Right ventricle myocardium superior (tissue), 1 donor: ENCODE measurements at regions not wholly inside any gene's neighbourhood (a gene's known extent, or its start where the extent isn't known, plus 50 kb on each side); places are given as distances from the start of the nearest gene placed in this dataset.

Source experiments
- ATAC-seq: fragments of 200-7000 bp; cut with Tn5 transposase; one replicate; pipeline ENCODE4 v1.9.1; 2020; ENCODE audit warnings: mild to moderate bottlenecking; ENCODE audit not compliant: poor library complexity
- DNase-seq: peaks from one replicate; pipeline ENCODE4 v3.0.0-alpha.2; 2020
- intact Hi-C: fragments of 100-400 bp; cut with DNase I; formaldehyde crosslinking; loops from one replicate; pipeline ENCODE4 v1.11.2; 2022
- donor health status: DM: no; HTN: yes; CAD: no; lungs with severe emphysema.

GRCh38 chr3:5270666-5271371 is 83.3 kb downstream of the EDEM1 start:
- intact Hi-C loops = no loop called here
- no peak for ATAC-seq
- no peak for DNase-seq

- intact Hi-C loops = no loop called here
- DNase-seq = no peak
- ATAC-seq = no peak
Observed at GRCh38 chr3:5271372-5271683, 83.8 kb downstream of the EDEM1 start.

GRCh38 chr3:5272387-5272786 is 84.9 kb downstream of the EDEM1 start:
- intact Hi-C loops = no loop called here
- DNase-seq (no peak), ATAC-seq (no peak)

DNA sequence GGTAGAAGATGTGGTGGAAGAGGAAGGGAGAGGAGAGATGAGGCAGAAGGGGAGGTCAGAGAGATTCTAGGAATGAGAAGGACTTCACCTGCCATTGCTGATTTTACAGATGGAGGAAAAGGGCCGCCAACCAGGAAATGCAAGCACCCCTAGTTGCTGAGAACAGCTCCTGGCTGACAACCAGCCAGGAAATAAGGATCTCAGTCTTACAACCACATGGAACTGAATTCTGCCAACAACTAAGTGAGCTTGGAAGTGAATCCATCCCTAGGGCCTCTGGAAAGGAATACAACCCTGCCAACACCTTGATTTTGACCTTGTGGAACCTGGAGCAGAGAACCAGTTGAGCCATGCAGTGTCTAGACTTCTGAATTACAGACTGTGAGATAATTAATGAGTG is 86.6 kb downstream of the EDEM1 start:
- DNase-seq (no peak), ATAC-seq (no peak)
- intact Hi-C loops = no loop called here

GRCh38 chr3:5275529-5275928 is 88.0 kb downstream of the EDEM1 start:
- DNase-seq (no peak), ATAC-seq (no peak)

GRCh38 chr3:5276934-5277333 is 89.4 kb downstream of the EDEM1 start:
- intact Hi-C loops = no loop called here
- DNase-seq = no peak
- no peak for ATAC-seq

More at GRCh38 chr3:5275529-5275928, 88.0 kb downstream of the EDEM1 start:
- intact Hi-C loops = no loop called here

DNA sequence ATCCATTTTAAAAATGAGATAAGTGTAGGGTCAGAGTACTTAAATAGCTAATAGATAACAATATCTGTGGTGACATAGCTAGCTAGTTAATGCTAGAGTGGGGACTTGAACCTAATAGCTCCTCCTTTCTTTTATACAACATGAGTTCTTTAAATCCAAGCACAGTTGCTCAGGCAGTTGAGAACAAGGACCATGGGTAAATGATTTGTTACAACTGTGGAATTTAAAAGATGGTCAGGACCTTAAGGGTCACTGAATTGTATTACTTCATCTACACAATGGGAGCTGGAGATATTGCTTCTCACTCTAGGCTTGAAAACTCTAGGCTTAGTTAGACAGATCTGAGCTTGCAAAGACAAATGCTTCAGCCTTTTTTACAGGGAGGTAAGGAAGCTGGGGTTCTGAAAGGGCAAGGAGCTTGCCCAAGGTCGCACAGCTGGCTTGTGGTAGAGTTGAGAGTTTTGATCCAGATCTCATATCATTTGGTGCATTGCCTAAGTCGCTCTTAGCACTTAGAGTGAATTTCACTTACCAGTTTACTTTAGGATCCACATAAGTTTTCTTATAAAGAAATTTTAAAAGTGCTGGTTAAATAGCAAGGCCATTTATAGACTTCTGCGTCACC is 90.2 kb downstream of the EDEM1 start:
- intact Hi-C loops = no loop called here
- ATAC-seq = no peak
- no peak for DNase-seq

GRCh38 chr3:5278666-5279065 is 91.2 kb downstream of the EDEM1 start:
- DNase-seq (no peak), ATAC-seq (no peak)
- intact Hi-C loops = no loop called here

GRCh38 chr3:5282703-5283102 is 95.2 kb downstream of the EDEM1 start:
- intact Hi-C loops = no loop called here
- ATAC-seq (no peak), DNase-seq (no peak)

GRCh38 chr3:5285439-5285838 is 97.9 kb downstream of the EDEM1 start:
- DNase-seq (no peak), ATAC-seq (no peak)
- intact Hi-C loops = no loop called here

DNA sequence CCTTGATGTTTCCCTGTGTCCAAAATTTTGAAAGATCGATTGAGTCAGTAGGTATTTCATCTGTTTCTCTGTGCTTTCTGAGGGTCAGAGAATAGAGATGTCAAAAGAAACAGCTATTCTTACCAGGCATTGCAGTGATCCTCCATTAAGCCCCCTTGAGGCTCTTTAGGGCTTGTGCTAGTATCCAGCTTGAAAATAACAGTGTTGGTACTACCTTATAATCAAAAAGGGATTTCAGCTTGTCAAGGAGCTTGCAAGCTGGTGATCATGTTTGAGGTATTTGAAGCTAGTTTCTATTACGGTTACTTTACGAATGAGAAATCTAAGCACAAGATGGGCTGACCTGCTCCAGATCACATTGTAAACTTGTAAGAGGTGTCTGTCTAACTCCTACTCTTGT is 103.4 kb downstream of the EDEM1 start:
- ATAC-seq = no peak
- DNase-seq = no peak
- intact Hi-C loops = no loop called here

- intact Hi-C loops = no loop called here
Observed at GRCh38 chr3:5292512-5292911, 105.0 kb downstream of the EDEM1 start.

GRCh38 chr3:5293207-5293606 is 105.7 kb downstream of the EDEM1 start:
- no peak for DNase-seq
- ATAC-seq = no peak
- intact Hi-C loops = no loop called here

More at GRCh38 chr3:5292512-5292911, 105.0 kb downstream of the EDEM1 start:
- no peak for DNase-seq
- ATAC-seq = peak; percentile 61

DNA sequence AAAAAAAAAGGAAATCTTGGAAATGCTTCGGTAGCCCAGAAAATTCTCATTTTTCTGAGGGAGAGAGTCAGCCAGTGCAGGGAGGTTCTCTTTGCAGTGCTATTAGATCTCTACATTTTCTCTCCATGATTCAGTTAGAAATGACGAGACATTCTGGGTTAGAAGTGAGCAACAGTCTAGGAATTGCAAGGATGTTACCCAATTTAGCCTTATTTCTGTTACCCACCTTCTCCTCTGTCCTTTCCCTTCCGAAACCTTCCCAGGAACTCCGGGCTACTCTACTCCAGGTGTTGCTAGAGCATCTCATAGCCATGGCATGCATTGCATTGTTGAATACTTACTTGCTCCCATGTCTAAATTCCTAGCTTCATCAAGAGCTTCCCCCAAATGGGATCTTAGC is 106.8 kb downstream of the EDEM1 start:
- DNase-seq (no peak), ATAC-seq (no peak)
- intact Hi-C loops = no loop called here

DNA sequence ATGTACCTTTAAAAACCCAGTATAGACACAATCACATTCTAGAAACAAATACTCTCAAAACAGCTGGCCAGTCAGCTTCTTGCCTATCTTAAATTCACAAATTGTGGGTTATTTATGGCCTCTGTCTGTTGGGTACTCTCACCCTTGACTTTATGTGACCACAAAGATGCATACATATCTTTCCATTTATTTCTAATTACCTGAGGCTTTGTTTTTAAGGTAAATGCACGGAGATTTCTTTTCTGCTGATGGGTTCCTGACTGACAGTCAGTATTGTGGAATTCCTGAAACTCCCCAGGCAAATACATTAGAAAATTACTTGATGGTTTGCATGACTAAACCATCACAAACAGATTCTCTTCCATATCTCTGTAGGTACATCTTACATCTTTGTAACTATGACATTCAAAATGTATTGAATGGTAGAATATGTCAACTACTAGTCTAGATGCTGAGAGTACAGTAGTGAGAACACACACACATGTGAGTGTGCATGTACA is 107.7 kb downstream of the EDEM1 start:
- DNase-seq = no peak
- ATAC-seq = no peak
- intact Hi-C loops = no loop called here

GRCh38 chr3:5296362-5296761 is 108.9 kb downstream of the EDEM1 start:
- DNase-seq (no peak), ATAC-seq (no peak)
- intact Hi-C loops = no loop called here

DNA sequence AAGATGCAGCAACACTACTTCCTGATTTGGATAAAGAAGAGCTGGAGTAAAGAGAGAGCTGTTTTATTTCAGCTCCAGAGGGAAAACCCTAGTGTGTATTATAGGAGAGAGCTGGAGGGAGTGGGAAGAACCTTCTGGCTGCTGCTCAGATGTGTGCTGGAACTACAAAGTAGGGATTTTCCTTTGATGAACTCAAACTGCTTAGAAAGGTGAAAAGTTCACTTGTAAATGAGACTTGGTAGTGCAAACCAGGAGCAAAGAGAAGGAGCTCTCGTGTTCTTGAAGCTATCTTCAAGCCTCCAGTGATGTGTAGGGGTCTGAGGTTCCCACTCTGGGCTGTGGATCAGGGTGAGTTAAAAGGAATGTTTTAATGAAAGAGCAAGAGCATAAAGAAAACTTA is 110.4 kb downstream of the EDEM1 start:
- ATAC-seq (no peak), DNase-seq (no peak)
- intact Hi-C loops = no loop called here

DNA sequence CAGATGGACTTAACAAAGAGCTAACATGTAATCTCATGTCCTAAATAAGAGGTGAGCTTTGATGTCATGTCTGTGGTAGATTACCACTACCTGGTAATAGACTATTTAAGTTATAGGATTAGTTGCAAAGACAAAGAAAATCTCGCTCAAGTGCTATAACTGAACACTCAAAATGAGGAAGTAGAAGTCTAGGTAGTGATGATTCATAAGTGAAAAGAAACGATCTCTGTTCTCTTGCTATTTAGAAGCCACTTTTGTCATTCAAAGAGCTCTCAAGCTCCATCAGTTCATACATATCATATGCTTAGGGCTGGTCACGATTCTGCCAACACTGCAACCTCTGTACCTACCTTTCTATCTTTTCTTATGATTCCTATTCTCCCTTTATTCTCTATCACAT is 110.9 kb downstream of the EDEM1 start:
- intact Hi-C loops = no loop called here
- DNase-seq (no peak), ATAC-seq (no peak)

DNA sequence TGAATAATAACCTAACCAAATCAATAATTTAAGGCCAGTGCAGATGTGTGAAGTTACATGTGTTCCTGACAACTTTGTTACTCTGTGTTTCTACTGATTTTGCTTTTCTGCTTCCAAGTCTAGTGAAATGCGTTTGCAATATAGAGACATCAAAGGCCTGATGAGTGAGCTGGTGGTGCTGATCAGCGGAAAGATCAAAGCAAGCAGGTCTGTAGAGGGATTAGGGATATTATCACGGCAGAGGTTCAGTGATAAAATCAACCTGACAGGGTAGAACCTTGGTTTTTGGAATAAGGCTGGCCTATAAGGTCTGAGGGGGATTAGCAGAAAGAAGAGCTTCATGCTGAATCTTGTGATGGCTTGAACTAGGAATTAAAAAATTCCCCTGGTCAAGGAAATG is 111.7 kb downstream of the EDEM1 start:
- DNase-seq = no peak
- no peak for ATAC-seq
- intact Hi-C loops = no loop called here

DNA sequence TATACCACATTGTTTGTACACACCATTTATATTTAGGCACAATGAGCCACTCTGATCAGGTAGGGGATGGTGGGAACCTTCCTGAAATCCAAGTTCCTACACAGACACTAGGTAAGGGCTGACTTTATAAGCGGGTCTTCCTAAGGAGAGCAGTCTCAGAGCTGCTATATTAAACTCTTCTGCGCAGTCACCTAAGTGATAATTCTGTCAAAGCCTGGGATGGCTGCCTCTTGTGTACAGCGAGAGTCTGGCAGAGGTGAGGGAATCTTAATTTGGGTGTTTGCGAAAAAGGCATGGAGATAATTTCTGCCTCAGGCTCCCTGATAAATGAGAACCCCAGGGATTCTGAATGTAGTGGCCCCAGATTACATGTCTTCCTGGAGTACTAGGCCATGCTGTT is 113.1 kb downstream of the EDEM1 start:
- DNase-seq (no peak), ATAC-seq (peak; percentile 51)
- intact Hi-C loops = no loop called here
